Mesodermal cell (in vitro differentiated cells): ENCODE measurements at regions not wholly inside any gene's neighbourhood (a gene's known extent, or its start where the extent isn't known, plus 50 kb on each side); places are given as distances from the start of the nearest gene placed in this dataset.

ENCODE experiments used
- H3K27ac ChIP-seq: 2 replicates; pipeline ENCODE4 v1.7.0; 2013; ENCODE audit warnings: mild to moderate bottlenecking, low read depth, low read length, moderate library complexity; ENCODE audit not compliant: severe bottlenecking
- H3K36me3 ChIP-seq: 2 replicates; pipeline ENCODE4 v1.7.1; 2013; ENCODE audit warnings: mild to moderate bottlenecking, low read length, moderate library complexity; ENCODE audit not compliant: control insufficient read depth, insufficient read depth
- H3K4me1 ChIP-seq: one replicate; pipeline ENCODE4 v1.7.1; 2013; ENCODE audit warnings: mild to moderate bottlenecking, low read length; ENCODE audit not compliant: insufficient read depth, control insufficient read depth, poor library complexity, severe bottlenecking
- H3K4me3 ChIP-seq: 2 replicates; pipeline ENCODE4 v1.7.0; 2013; ENCODE audit warnings: low read length, control low read depth, mild to moderate bottlenecking; ENCODE audit not compliant: insufficient read depth, poor library complexity, severe bottlenecking; ENCODE audit errors: extremely low read depth
- H3K9me3 ChIP-seq: 2 replicates; pipeline ENCODE4 v1.7.1; 2013; ENCODE audit warnings: mild to moderate bottlenecking, low read length, moderate library complexity; ENCODE audit not compliant: control insufficient read depth
- WGBS, 2 experiments: methylation state at CpG; one replicate each; pipeline ENCODE4 v1.1.5; 2013; ENCODE audit warnings: missing lambda C conversion rate in 2 of 2; ENCODE audit not compliant: insufficient coverage in 2 of 2; 5-methylcytosine and 5-hydroxymethylcytosine counted together

GRCh38 chr9:4921449-4921848 lies 63.6 kb upstream of the JAK2 start:
- Histone ChIP-seq H3K27ac (no peak overlapping the region), H3K4me1 (no peaks in the 10 kb centered on the region), H3K36me3 (no peaks in the 10 kb centered on the region), H3K4me3 (no peak overlapping the region), H3K9me3 (peaks cover 7% of the 10 kb centered on the region)
- 100% methylated on average over 1 of the region's 1 CpG; no CpG with 5 or more reads in 1 of the 2 experiments for WGBS, 2 experiments

GRCh38 chr9:4922101-4922500 lies 63.0 kb upstream of the JAK2 start:
- Histone ChIP-seq H3K27ac (no peak overlapping the region), H3K9me3 (peaks cover 7% of the 10 kb centered on the region), H3K4me3 (no peak overlapping the region), H3K36me3 (no peaks in the 10 kb centered on the region), H3K4me1 (peaks cover 4% of the 10 kb centered on the region)
- 73 to 100% methylated on average over 2 of the region's 2 CpGs for WGBS, 2 experiments

- Histone ChIP-seq H3K27ac (no peak overlapping the region), H3K4me1 (peaks cover 4% of the 10 kb centered on the region), H3K4me3 (no peak overlapping the region), H3K9me3 (peaks cover 7% of the 10 kb centered on the region), H3K36me3 (no peaks in the 10 kb centered on the region)
- 79 to 92% methylated on average over 2 of the region's 2 CpGs for WGBS, 2 experiments
Observed at GRCh38 chr9:4922730-4923129, 62.3 kb upstream of the JAK2 start.

- WGBS, 2 experiments, result no CpG with 5 or more reads among the region's 1 CpG
- Histone ChIP-seq H3K9me3 (peaks cover 7% of the 10 kb centered on the region), H3K36me3 (no peaks in the 10 kb centered on the region), H3K27ac (no peak overlapping the region), H3K4me1 (peaks cover 4% of the 10 kb centered on the region), H3K4me3 (no peak overlapping the region)
Observed at GRCh38 chr9:4923141-4923540, 61.9 kb upstream of the JAK2 start.

GRCh38 chr9:4923580-4924544 lies 61.2 kb upstream of the JAK2 start:
- Histone ChIP-seq H3K4me1 (peaks cover 4% of the 10 kb centered on the region), H3K4me3 (no peak overlapping the region), H3K9me3 (peaks cover 7% of the 10 kb centered on the region), H3K27ac (no peak overlapping the region), H3K36me3 (no peaks in the 10 kb centered on the region)
- WGBS, 2 experiments, result 59 to 70% methylated on average over 5 of the region's 5 CpGs

- no peaks in the 10 kb centered on the region for H3K36me3 ChIP-seq
Observed at GRCh38 chr9:4926239-4926638, 58.8 kb upstream of the JAK2 start.

GRCh38 chr9:4927043-4927471 lies 58.0 kb upstream of the JAK2 start:
- WGBS, 2 experiments, result 24 to 29% methylated on average over 2 of the region's 4 CpGs
- no peaks in the 10 kb centered on the region for H3K36me3 ChIP-seq
- H3K9me3 ChIP-seq, result peaks cover 2% of the 10 kb centered on the region
- peaks cover 4% of the 10 kb centered on the region for H3K4me1 ChIP-seq
- H3K4me3 ChIP-seq, result no peak overlapping the region
- H3K27ac ChIP-seq, result peak overlapping the region; percentile 43

More at GRCh38 chr9:4926239-4926638, 58.8 kb upstream of the JAK2 start:
- H3K9me3 ChIP-seq, result peaks cover 2% of the 10 kb centered on the region
- peaks cover 4% of the 10 kb centered on the region for H3K4me1 ChIP-seq
- no peak overlapping the region for H3K27ac ChIP-seq
- H3K4me3 ChIP-seq, result no peak overlapping the region
- WGBS, 2 experiments, result 90 to 94% methylated on average over 2 of the region's 2 CpGs

- 88% methylated on average over 5 of the region's 5 CpGs for WGBS, 2 experiments
- peaks cover 4% of the 10 kb centered on the region for H3K4me1 ChIP-seq
- no peaks in the 10 kb centered on the region for H3K36me3 ChIP-seq
- H3K9me3 ChIP-seq, result no peaks in the 10 kb centered on the region
- H3K4me3 ChIP-seq, result no peak overlapping the region
- H3K27ac ChIP-seq, result no peak overlapping the region
Observed at GRCh38 chr9:4927701-4928100, 57.4 kb upstream of the JAK2 start.

GRCh38 chr9:4929917-4930316 lies 55.2 kb upstream of the JAK2 start:
- WGBS, 2 experiments, result 54 to 80% methylated on average over 1 to 2 of the region's 2 CpGs

GRCh38 chr9:4932681-4933080 lies 52.4 kb upstream of the JAK2 start:
- Histone ChIP-seq H3K9me3 (no peaks in the 10 kb centered on the region), H3K4me3 (no peak overlapping the region), H3K27ac (no peak overlapping the region), H3K36me3 (no peaks in the 10 kb centered on the region), H3K4me1 (no peaks in the 10 kb centered on the region)
- 67 to 95% methylated on average over 1 to 3 of the region's 4 CpGs for WGBS, 2 experiments

More at GRCh38 chr9:4929917-4930316, 55.2 kb upstream of the JAK2 start:
- Histone ChIP-seq H3K9me3 (no peaks in the 10 kb centered on the region), H3K4me1 (peaks cover 4% of the 10 kb centered on the region), H3K36me3 (no peaks in the 10 kb centered on the region), H3K27ac (no peak overlapping the region), H3K4me3 (no peak overlapping the region)

- no peaks in the 10 kb centered on the region for H3K4me1 ChIP-seq
- no peaks in the 10 kb centered on the region for H3K36me3 ChIP-seq
- 100% methylated on average over 1 to 2 of the region's 4 CpGs for whole genome bisulfite sequencing, 2 experiments
- no peak overlapping the region for H3K4me3 ChIP-seq
- H3K27ac ChIP-seq, result no peak overlapping the region
- H3K9me3 ChIP-seq, result no peaks in the 10 kb centered on the region
Observed at GRCh38 chr9:4933177-4933576, 51.9 kb upstream of the JAK2 start.
